H1 (cell line): ENCODE measurements at regions not wholly inside any gene's neighbourhood (a gene's known extent, or its start where the extent isn't known, plus 50 kb on each side); places are given as distances from the start of the nearest gene placed in this dataset.

Experiments used
- BRCA1 ChIP-seq: IDR thresholded peaks from 2 replicates; pipeline ENCODE4 v1.6.1; 2012; ENCODE audit warnings: low read depth, low read length, improper control_type of control experiment
- CTCF ChIP-seq, 3 experiments: IDR thresholded peaks; 1 replicate in 2 of 3; 2 replicates in 1 of 3; pipeline versions ENCODE4 v1.5.1 to v1.6.1; 2011; ENCODE audit warnings: low read length in 3 of 3, mild to moderate bottlenecking in 3 of 3, inconsistent platforms in 2 of 3, low read depth in 1 of 3, moderate library complexity in 1 of 3; ENCODE audit not compliant: insufficient read depth in 1 of 3; ENCODE audit errors: control extremely low read depth in 1 of 3
- EP300 ChIP-seq, 2 experiments: IDR thresholded peaks; 1 replicate in 1 of 2; 2 replicates in 1 of 2; pipeline ENCODE4 v1.6.1; 2011 to 2012; ENCODE audit warnings: low read depth in 2 of 2, low read length in 2 of 2, mild to moderate bottlenecking in 2 of 2, borderline replicate concordance in 1 of 2, inconsistent platforms in 1 of 2, moderate library complexity in 1 of 2
- GABPA ChIP-seq: IDR thresholded peaks from 2 replicates; pipeline ENCODE4 v1.6.1; 2011; ENCODE audit warnings: mild to moderate bottlenecking, low read length, moderate library complexity, borderline replicate concordance; ENCODE audit not compliant: insufficient read depth
- HDAC6 ChIP-seq: IDR thresholded peaks from one replicate; pipeline ENCODE4 v1.7.1; 2012; ENCODE audit warnings: low read depth, mild to moderate bottlenecking, inconsistent platforms, low read length, moderate library complexity
- MAX ChIP-seq: IDR thresholded peaks from 2 replicates; pipeline ENCODE4 v1.6.1; 2012; ENCODE audit warnings: inconsistent platforms
- NANOG ChIP-seq: IDR thresholded peaks from 2 replicates; pipeline ENCODE4 v1.6.1; 2011; ENCODE audit warnings: low read length, low read depth, mild to moderate bottlenecking, inconsistent platforms; ENCODE audit not compliant: insufficient read depth, poor library complexity, severe bottlenecking
- NRF1 ChIP-seq: IDR thresholded peaks from 2 replicates; pipeline ENCODE4 v1.6.1; 2011; ENCODE audit warnings: mild to moderate bottlenecking, low read depth, low read length, improper control_type of control experiment
- POLR2AphosphoS5 ChIP-seq: IDR thresholded peaks from 2 replicates; pipeline ENCODE4 v1.6.1; 2011; ENCODE audit warnings: low read depth, low read length
- RBBP5 ChIP-seq: IDR thresholded peaks from 2 replicates; pipeline ENCODE4 v1.7.1; 2012; ENCODE audit warnings: low read depth, mild to moderate bottlenecking, inconsistent platforms, low read length, moderate library complexity, borderline replicate concordance
- SIX5 ChIP-seq: IDR thresholded peaks from 2 replicates; pipeline ENCODE4 v1.6.1; 2011; ENCODE audit warnings: mild to moderate bottlenecking, low read depth, low read length

- TF ChIP-seq GABPA = no peak
- TF ChIP-seq EP300 (IDR thresholded peaks at IDR 0.05; ENCODE audit: borderline replicate concordance in 1 of 2, low read depth in 2 of 2, low read length in 2 of 2) = no peak
- TF ChIP-seq CTCF (IDR thresholded peaks at IDR 0.05; ENCODE audit: control extremely low read depth in 1 of 3, insufficient read depth in 1 of 3, low read depth in 1 of 3, low read length in 3 of 3) = peak; percentile 18 to 32 (median 27)
- no peak for TF ChIP-seq RBBP5
- TF ChIP-seq NANOG = no peak
- TF ChIP-seq POLR2AphosphoS5 = no peak
- no peak for TF ChIP-seq HDAC6
- TF ChIP-seq BRCA1 = no peak
- no peak for TF ChIP-seq MAX
- TF ChIP-seq SIX5 = no peak
- TF ChIP-seq NRF1 = no peak
These were observed 584.2 kb downstream of the SUCLG1 start for GRCh38 chr2:83874712-83875430.
